C1 segment of cervical spinal cord (tissue), 14 donors: ENCODE measurements at regions not wholly inside any gene's neighbourhood (a gene's known extent, or its start where the extent isn't known, plus 50 kb on each side); places are given as distances from the start of the nearest gene placed in this dataset.

Experiments used
- DNase-seq, 14 donors: peaks; one replicate each; lab custom pipeline; 2025; lab: John Stamatoyannopoulos, UW

DNA sequence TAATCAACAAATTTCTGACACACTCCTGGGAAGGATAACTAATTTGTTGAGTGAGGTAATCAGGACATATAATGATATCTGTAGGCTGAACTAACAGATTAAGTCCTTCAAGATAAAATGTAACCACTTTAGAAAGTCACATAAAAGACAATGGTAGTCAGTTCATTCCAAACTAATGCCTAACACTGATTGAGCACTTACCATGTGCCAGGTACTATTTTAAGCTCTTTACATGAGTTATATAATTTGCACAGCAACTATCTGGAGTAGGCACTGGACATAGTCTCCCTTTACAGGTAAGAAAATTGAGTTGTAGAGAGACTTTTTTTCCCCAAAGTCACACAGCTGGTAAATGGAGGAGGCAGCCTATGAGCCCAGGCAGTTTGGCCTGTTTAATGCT lies 211.2 kb upstream of the CFAP20DC start:
- no peak for DNase-seq

DNA sequence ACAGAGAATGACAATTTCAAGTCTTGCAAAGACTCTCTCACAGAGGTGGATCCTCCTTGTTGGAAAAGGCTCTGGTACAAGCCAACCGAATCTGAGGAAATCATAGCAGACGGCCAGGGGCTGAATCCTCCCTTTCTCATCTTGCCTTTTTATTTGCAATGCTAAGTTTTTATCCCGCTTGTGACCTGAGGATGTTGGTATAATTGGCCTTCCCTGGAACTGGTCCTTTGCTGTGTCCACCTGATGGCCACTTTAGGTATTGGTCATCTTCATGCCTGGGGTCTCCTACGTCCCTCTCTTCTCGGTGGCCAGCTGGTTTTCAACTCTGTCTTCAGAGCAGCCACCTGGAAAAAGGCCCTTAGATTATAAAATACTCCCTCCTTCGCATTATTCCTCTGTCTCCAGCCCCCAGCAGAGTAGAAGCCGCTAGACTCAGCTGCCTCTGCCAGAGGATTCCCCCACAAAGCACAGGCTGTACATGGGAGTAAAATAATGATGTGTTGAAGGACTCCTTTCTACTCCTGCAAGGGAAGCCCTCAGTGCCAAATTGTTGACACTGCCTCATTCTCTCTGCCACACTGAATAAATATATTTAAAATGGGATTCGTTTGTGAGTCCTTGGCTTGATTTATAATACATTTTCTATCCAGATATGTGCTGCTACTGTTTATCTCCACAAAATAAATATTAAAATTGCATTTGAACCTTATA lies 208.9 kb upstream of the CFAP20DC start:
- no peak for DNase-seq

- no peak for DNase-seq
Measured at GRCh38 chr3:59257506-59257905, 207.7 kb upstream of the CFAP20DC start.

DNA sequence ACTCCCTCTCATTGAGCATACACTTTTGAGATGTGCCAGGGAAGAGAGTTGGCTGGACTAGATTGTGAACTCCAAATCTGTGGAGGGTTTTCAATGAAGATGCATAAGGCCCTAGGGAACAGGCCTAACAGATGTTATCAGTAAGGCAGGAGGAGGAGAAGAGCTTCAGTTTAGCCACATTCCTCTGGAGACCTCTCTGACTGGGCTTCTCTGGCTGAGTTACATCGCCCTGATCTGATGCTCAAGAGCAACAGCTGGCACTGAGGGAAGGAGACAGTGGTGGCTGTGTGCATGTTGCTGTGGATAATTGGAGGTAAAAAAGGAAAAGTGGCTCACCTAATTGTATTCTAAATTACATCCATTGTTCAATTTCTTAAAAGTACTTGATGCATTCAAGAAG lies 206.4 kb upstream of the CFAP20DC start:
- no peak for DNase-seq

- DNase-seq: no peak
Measured at GRCh38 chr3:59254976-59255375, 205.2 kb upstream of the CFAP20DC start.

- DNase-seq: peak in 4 of 14 donors; percentile 9 to 21 (median 16)
Measured at GRCh38 chr3:59254433-59254832, 204.6 kb upstream of the CFAP20DC start.

GRCh38 chr3:59253523-59253922 lies 203.7 kb upstream of the CFAP20DC start:
- no peak for DNase-seq

GRCh38 chr3:59251869-59252268 lies 202.0 kb upstream of the CFAP20DC start:
- DNase-seq: no peak

DNA sequence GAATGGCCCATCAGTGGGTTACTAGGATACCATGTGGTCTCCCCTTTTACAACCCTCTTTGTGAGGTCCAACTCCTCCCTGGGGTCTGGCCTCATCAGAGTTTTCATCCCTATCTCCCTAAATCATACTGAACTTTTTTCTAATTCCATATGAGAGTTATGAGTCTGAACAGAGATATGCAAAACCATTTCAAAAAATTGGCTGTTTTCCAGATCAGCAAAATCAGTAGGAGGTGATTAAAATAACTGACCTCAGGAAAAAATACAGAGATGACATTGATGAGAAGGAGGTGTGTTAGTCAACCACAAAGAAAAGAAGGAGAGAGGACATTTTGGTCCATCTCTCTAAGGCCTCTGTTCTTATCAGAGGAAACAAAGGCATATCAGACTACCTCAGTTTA lies 200.8 kb upstream of the CFAP20DC start:
- no peak for DNase-seq

DNA sequence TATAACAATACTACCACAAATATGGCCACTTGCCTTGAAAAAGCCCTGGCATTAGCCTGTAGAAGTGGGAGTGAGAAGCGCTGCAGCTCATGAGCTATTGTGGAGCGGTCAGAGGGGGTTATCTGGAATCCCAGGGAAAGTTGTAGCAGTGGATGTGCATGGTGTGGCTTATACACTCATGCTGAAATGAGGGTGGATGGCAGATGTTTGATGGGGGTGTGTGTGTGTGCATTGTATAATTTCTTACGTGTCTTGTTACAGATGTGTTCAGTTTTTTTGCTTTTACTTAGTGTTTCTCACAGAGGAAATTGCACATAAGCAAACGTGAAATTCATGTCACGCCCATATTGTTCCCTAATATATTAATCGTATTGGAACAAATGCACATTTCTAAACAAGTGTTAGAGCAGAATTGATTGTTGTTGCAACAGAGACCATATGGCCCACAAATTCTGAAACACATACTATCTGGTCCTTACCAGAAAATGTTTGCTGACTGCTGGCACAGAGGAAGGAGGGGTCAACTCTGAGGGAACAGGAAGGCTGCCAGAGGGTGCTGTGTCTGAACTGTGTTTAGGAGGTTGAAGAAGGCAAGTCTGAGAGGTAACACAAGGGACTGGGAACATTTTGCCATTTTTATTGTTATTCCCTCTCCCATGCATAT lies 200.0 kb upstream of the CFAP20DC start:
- DNase-seq: no peak

GRCh38 chr3:59249004-59249403 lies 199.2 kb upstream of the CFAP20DC start:
- DNase-seq: peak in 8 of 14 donors; percentile 3 to 52 (median 15)

GRCh38 chr3:59247402-59247841 lies 197.6 kb upstream of the CFAP20DC start:
- no peak for DNase-seq

DNA sequence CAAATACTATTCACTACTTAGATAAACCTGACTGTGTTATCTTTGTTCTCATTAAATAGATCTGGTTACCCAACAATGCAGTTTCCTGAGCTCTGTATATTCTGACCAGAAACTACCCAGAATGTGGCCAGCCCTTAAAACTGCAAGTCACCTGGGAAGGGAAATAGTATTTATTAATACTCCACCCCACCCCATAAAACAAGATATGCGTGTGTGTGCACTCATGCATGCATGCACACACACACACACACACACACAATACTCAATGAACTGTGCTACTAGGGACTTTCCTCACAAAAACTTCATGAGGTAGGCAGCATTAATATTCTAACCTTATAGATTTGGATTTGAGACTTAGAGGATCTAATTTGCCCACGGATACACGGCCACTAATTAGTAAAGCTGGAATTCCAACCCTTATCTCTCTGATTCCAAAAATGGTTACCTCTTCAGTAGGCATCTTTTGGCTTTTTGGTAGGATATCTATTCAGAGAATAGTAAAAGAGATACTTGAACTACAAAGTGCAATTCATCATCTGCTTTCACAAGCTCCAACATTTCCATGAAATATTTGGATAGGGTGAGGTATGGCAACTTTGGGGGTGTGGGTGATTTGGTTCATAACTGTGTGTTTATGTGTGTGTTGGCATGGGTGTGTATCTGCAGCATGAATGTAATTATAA lies 197.0 kb upstream of the CFAP20DC start:
- no peak for DNase-seq

GRCh38 chr3:59245859-59246501 lies 196.2 kb upstream of the CFAP20DC start:
- DNase-seq: peak in 1 of 14 donors; percentile 4

DNA sequence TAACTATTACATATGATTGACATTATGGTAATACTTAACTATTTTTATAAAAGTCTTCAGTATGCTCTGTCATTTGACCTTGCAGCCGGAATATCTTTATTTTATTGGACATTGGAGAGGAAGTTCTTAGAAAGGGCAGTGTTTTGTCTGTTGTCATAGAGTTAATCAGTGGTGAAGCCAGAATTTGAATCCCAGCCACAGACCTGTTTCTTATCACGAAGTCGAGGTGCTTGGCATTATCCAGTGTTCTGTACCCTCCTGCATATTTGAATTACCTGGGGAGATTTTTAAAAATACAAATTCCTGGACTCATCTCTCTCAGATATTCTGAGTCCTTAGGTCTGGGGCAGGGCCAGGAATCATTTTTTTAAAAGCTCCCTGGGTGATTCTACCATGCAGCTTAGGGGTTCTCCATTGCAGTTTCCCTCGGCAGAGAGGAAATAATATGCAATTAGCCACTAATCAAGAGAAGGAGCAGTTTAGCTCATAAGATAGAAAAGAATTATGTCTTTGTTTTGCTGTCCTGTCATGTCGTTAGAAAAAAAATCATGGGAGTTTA lies 195.6 kb upstream of the CFAP20DC start:
- no peak for DNase-seq

DNA sequence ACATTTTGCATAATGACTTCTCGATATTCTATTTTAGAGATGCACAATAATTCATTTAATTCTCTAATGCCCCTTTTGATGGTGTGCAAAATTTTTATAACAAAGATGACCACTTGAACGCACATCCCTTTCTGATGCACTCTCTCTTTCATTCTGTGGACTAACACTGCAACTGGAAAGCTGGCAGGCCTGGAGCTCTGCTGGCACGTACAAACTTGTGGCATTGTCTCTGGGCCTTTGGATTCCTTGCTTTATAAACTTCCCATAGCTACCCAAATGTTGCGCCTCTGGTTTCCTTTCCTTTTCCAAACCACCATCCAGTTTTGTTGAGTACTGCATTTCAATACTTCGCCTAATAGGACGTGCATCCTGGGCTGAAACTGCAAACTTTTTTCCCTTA lies 194.5 kb upstream of the CFAP20DC start:
- no peak for DNase-seq

- DNase-seq: no peak
Measured at GRCh38 chr3:59243476-59243875, 193.7 kb upstream of the CFAP20DC start.

DNA sequence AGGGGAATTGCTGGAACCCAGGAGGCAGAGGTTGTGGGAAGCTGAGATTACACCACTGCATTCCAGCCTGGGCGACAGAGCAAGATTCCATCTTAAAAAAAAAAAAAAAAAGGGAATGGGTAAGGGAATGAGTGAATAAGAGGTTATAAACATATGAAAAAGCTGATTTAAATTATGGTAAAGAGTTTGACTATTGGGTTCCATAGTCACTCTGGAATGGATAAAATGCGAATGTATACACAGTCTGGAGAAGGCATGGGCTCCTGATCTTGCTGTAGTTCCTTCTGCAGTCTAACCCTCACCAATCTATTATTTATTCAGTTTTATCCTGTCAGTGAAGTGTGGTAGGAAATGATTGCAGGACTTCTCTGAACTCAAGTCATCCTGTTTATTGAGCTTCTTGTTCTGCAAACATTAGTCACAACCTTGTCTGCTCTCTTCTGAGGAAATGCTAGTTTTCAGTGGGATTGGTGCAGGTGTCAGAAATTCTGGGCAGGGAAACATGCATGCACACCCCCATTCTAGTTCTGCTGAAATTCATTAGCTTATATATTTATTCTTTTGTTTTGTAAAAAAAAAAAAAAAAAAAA lies 190.9 kb upstream of the CFAP20DC start:
- no peak for DNase-seq

GRCh38 chr3:59237121-59237520 lies 187.3 kb upstream of the CFAP20DC start:
- DNase-seq: no peak

- no peak for DNase-seq
Measured at GRCh38 chr3:59235634-59236012, 185.8 kb upstream of the CFAP20DC start.

GRCh38 chr3:59234884-59235633 lies 185.2 kb upstream of the CFAP20DC start:
- DNase-seq: peak in 1 of 14 donors; percentile 74
